ENCODE measurements at regions not wholly inside any gene's neighbourhood (a gene's known extent, or its start where the extent isn't known, plus 50 kb on each side); places are given as distances from the start of the nearest gene placed in this dataset.

GRCh38 chr5:163381832-163382231, 55.6 kb upstream of the CCNG1 start:
- no peak overlapping the region for H3K4me2 ChIP-seq (ENCODE audit: insufficient read depth, insufficient read length, low read length)
- H3K4ac ChIP-seq (ENCODE audit: low read depth, low read length) = no peak overlapping the region
- TF ChIP-seq CTCF (conservative IDR thresholded peaks at IDR 0.05) = no peak
- no peak overlapping the region for H2BK12ac ChIP-seq (ENCODE audit: insufficient read length, low read depth, low read length)
- H3K23ac ChIP-seq (ENCODE audit: insufficient read length, low read depth, low read length) = no peak overlapping the region
- H3K4me3 Mint-ChIP-seq = no peak overlapping the region
- H2AFZ ChIP-seq (ENCODE audit: low read length) = no peak overlapping the region
- H3K23me2 ChIP-seq (ENCODE audit: insufficient read length, low read depth, low read length, poor library complexity, severe bottlenecking) = no peaks in the 10 kb centered on the region
- no CpG with 5 or more reads among the region's 3 CpGs for WGBS (ENCODE audit: extremely low coverage, insufficient read length, low lambda C conversion rate)
- H3K9ac ChIP-seq (ENCODE audit: extremely low read depth, insufficient read length, low read length) = no peak overlapping the region
- H2BK5ac ChIP-seq (ENCODE audit: insufficient read length, low read length) = no peak overlapping the region
- no peak overlapping the region for H3K56ac ChIP-seq (ENCODE audit: insufficient read length, low read depth, low read length)
- H2BK15ac ChIP-seq (ENCODE audit: low read depth, low read length) = no peak overlapping the region
- H2BK20ac ChIP-seq (ENCODE audit: low read depth, low read length, poor library complexity, severe bottlenecking) = no peak overlapping the region
- no peaks in the 10 kb centered on the region for H3K27me3 ChIP-seq (ENCODE audit: insufficient read depth, low read length)
- H3K4me1 ChIP-seq (ENCODE audit: insufficient read depth, low read length) = no peaks in the 10 kb centered on the region; the same call in 1 of the 2 replicates
- no peak overlapping the region for H3K14ac ChIP-seq (ENCODE audit: insufficient read depth, low read length)
- no peaks in the 10 kb centered on the region for H3K79me2 ChIP-seq (ENCODE audit: insufficient read depth, low read length)
- H3K27me3 Mint-ChIP-seq (ENCODE audit: low read depth) = no peaks in the 10 kb centered on the region
- H3K4me1 Mint-ChIP-seq = peaks cover 21 to 23% of the 10 kb centered on the region in 2 experiments
- no peak overlapping the region for H2AK5ac ChIP-seq (ENCODE audit: insufficient read length, low read length)
- no peak overlapping the region for H3K18ac ChIP-seq (ENCODE audit: insufficient read length, low read depth, low read length)
- H3K27ac Mint-ChIP-seq = no peak overlapping the region
- DNase-seq = no peak
- H3K79me1 ChIP-seq (ENCODE audit: insufficient read depth, low read depth, low read length, poor library complexity, severe bottlenecking) = no peaks in the 10 kb centered on the region
- H3T11ph ChIP-seq (ENCODE audit: low read length) = no peak overlapping the region
- no peak overlapping the region for H4K8ac ChIP-seq (replicated peaks; ENCODE audit: insufficient read length, low read depth, low read length)
- H3K9me3 ChIP-seq (ENCODE audit: control insufficient read depth, low read depth, low read length) = no peaks in the 10 kb centered on the region
- no peaks in the 10 kb centered on the region; a peak in 1 of 7 replicates for H3K36me3 Mint-ChIP-seq (ENCODE audit: insufficient read depth in 1 of 3, low read depth in 3 of 3)
- H3K9me3 Mint-ChIP-seq = no peaks in the 10 kb centered on the region; a peak in 1 of 5 replicates
- no peak overlapping the region for H4K91ac ChIP-seq (ENCODE audit: insufficient read length, low read depth, low read length)
- H3K27ac ChIP-seq (ENCODE audit: insufficient read length, low read depth, low read length) = no peak overlapping the region
- no peaks in the 10 kb centered on the region for H4K20me1 ChIP-seq (ENCODE audit: control insufficient read depth, insufficient read depth, insufficient read length)
- H4K5ac ChIP-seq (ENCODE audit: insufficient read length, low read depth, low read length) = no peak overlapping the region
- no peak overlapping the region for H2BK120ac ChIP-seq (ENCODE audit: low read depth, low read length, poor library complexity, severe bottlenecking)
